GM18502 (cell line): ENCODE measurements at regions not wholly inside any gene's neighbourhood (a gene's known extent, or its start where the extent isn't known, plus 50 kb on each side); places are given as distances from the start of the nearest gene placed in this dataset.
"Not testable (repeated sequence)": the region's sequence is repeated elsewhere in the genome, so short reads cannot be mapped to it uniquely, and the experiment has no call there.

ENCODE experiments used
- ATAC-seq: cut with Tn5 transposase; IDR thresholded peaks from one replicate; pipeline ENCODE4 v1.9.1; 2021; ENCODE audit warnings: mild to moderate bottlenecking; ENCODE audit not compliant: unreplicated experiment, poor library complexity

- ATAC-seq, result not testable (repeated sequence)
Observed at GRCh38 chr6:14782921-14783464, 462.9 kb upstream of the JARID2 start.

- no peak for ATAC-seq
Observed at GRCh38 chr6:14783594-14783993, 462.3 kb upstream of the JARID2 start.

GRCh38 chr6:14784596-14785492 lies 461.0 kb upstream of the JARID2 start:
- no peak for ATAC-seq

- ATAC-seq, result no peak
Observed at GRCh38 chr6:14785493-14785790, 460.4 kb upstream of the JARID2 start.

- ATAC-seq, result no peak
Observed at GRCh38 chr6:14786008-14786407, 459.9 kb upstream of the JARID2 start.

- no peak for ATAC-seq
Observed at GRCh38 chr6:14786455-14786854, 459.4 kb upstream of the JARID2 start.

GRCh38 chr6:14787250-14787649 lies 458.6 kb upstream of the JARID2 start:
- no peak for ATAC-seq

GRCh38 chr6:14787677-14788076 lies 458.2 kb upstream of the JARID2 start:
- ATAC-seq, result no peak

- no peak for ATAC-seq
Observed at GRCh38 chr6:14789996-14790395, 455.9 kb upstream of the JARID2 start.

DNA sequence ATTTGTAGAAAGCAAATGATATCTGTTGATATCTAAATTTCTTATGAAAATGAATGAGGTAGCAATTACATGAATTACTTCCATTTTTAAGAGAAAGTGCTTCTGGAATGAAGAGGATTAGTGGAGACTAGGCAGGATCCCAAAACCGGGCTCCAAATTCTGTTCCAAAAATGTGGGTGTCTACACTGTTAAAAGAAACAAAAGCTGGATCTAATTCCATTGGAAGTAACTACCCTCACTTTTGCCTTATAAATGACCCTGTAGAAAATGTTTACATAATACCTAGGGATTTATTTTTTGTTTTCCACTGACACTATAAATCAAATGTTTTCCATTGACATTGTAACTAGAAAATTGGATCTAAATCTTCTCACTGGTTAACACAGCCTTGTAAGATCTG lies 454.9 kb upstream of the JARID2 start:
- ATAC-seq, result no peak

DNA sequence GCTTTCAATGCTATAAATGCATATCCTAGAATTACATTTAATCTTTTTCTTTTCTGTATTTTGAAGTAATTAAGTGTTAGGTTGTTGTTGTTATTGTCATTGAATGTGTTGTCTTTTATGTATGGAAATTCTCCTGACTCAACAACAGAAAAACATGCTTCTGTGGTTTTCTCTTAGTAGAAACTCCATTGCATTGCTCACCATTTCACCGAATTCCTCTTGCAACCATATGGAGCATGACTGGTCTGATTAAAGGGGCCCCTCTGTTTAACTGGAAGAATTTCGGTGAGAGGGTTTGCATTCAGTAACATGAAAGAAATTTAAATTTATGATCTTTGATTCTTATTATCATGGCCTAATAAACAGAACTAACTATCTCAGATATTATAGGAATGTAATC lies 454.3 kb upstream of the JARID2 start:
- ATAC-seq, result no peak

GRCh38 chr6:14792118-14792955 lies 453.5 kb upstream of the JARID2 start:
- no peak for ATAC-seq

DNA sequence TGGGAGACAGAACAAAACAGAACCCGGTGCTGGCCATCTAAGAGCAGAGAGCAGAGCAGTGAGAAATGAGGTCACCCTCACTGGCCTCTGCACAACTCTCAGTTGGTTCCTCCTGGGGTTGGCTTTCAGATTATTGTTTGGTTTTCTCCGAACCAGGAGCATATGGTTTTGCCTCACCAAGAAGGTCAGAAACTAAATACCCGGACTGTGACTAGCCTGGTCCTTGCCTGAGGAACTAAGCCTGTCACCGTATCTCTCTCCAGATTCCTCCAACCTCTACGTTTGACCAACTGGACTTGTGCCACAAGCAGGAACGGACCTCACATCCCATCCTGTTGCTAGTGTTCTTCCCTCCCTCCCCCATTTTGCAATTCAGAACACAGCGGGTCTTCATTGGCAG lies 450.4 kb upstream of the JARID2 start:
- no peak for ATAC-seq

GRCh38 chr6:14796974-14797762 lies 448.7 kb upstream of the JARID2 start:
- no peak for ATAC-seq

DNA sequence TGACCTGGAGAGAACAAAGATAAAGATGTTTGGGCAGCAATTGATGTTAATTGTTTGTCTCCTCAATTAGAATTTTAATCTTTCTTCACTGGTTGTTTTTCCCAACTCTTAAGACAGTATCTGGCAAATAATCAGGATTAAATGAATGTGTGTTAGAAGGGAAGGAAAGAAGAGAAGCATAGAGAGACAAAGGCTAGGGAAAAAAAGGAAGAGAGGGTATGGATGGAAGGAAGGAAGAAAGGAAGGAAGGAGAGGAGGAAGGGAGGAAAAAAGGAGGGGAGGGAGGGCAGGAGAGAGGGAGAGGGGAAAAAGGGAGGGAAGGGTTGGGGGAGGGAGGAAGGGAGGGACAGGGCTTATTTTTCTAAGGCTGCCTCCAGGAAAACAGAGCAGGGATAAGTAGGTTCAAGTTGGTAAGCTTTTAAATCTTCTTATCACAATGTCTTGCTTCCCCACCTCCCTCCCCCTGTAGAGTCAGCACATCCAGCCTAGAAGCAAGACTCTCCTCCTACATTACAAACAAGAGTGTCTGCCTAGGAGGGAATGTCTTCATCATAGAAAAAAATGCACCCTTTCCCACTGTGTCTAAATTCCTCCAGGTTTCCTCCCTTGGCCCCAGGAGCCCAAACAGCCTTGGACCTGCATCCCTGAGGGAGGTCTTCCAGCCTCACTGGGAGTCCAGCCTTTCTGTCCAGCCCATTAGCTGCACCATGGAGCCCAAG lies 447.8 kb upstream of the JARID2 start:
- no peak for ATAC-seq

GRCh38 chr6:14798594-14798982 lies 447.3 kb upstream of the JARID2 start:
- ATAC-seq, result no peak

DNA sequence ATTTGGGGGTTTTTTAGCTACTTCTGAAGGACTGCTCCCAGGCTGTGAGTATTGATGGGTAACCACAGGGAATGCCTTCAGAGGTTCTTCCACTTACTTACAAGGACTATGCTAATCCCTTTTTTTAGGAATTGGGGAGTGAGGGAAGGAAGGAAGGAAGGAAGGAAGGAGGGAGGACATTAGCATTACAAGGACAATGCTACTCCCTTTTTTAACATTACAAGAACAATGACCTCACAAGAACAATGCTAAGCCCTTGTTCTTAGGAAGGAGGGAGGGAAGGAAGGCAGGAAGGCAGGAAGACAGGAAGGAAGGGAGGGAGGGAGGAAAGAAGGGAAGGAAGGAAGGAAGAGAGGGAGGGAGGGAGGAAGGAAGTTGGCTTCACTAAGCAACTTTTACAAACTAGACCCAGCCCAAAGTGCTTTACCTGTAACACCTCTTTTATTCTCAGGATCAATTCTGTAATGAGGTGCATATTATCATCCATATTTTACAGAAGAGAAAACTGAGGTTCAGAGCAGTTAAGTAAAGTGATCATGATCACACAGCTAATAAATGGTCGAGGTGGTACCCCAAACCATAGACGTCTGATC lies 446.8 kb upstream of the JARID2 start:
- no peak for ATAC-seq

DNA sequence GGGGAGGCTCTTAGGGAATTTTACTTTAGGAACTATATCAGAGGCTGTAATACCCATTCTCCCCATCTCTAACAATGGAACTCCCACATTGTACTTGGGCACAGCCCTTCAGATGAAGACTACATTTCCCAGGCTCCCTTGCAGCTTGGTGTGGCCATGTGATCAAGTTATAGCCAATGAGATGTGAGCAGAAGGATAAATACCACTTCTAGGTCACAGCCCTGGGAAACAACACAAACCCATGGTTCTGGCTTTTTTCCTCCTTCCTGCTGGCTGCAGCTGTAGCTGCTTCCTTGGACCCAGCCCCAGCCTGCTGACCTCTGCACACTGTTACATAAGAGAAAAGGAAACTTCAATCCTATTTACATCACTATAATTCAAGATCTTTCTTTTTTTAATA lies 445.9 kb upstream of the JARID2 start:
- peak; percentile 75 for ATAC-seq

GRCh38 chr6:14802514-14803160 lies 443.2 kb upstream of the JARID2 start:
- ATAC-seq, result no peak
